AG04450 (cell line): ENCODE measurements at regions not wholly inside any gene's neighbourhood (a gene's known extent, or its start where the extent isn't known, plus 50 kb on each side); places are given as distances from the start of the nearest gene placed in this dataset.

Source experiments
- CTCF ChIA-PET: fragments of 300-600, 350-600 bp; formaldehyde crosslinking; extraction: SDS; loops from one replicate; lab custom pipeline; 2022; ENCODE audit warnings: antibody characterized with exemption, inconsistent platforms; lab: Charles Lee
- POLR2A ChIA-PET: fragments of 350-600 bp; formaldehyde crosslinking; extraction: SDS; loops from one replicate; lab custom pipeline; 2021; ENCODE audit warnings: antibody characterized with exemption, inconsistent platforms; lab: Yijun Ruan, JAX
- DNase-seq: peaks from one replicate; pipeline ENCODE4 v3.0.0-alpha.2; 2011; ENCODE audit warnings: low read depth, low spot score
- H3K27ac ChIP-seq: one replicate; pipeline ENCODE4 v1.5.1; 2012; ENCODE audit warnings: low read depth, low read length, control low read depth
- H3K27me3 ChIP-seq: one replicate; pipeline ENCODE4 v1.6.0; 2012; ENCODE audit warnings: low read length; ENCODE audit not compliant: control insufficient read depth, insufficient read depth
- H3K4me3 ChIP-seq: 2 replicates; pipeline ENCODE4 v1.5.1; 2011; ENCODE audit warnings: mild to moderate bottlenecking, low read depth, low read length, control low read depth
- H3K9me3 ChIP-seq: 2 replicates; pipeline ENCODE4 v1.5.1; 2012; ENCODE audit warnings: low read length; ENCODE audit not compliant: control insufficient read depth, insufficient read depth
- TF ChIP-seq, protein P1 (sequence below): IDR thresholded peaks from 2 replicates; pipeline ENCODE4 v1.5.1; 2011; ENCODE audit warnings: low read depth, low read length, control low read depth, inconsistent platforms

DNA sequence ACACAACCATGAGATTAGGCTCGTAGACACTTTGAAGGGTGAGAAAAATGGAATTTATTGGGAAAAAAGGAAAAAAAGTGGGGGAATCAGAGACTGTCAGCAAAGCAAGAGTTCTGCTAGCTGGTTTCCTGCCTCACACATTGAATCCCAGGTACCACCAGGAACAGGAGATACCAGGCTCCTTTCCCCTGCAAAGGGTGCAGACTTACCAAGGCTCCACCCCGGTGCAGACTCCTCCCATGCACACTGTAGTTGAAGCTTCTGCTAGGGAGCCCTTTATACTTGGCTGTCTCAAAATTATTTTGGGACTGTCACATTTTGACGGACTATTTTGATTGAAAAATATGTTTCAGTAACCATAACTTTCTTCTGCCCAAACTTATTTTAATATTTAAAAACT is 819.9 kb upstream of the GBE1 start:
- ChIA-PET CTCF (no interaction called here), POLR2A (no interaction called here)
- TF ChIP-seq, protein P1, sequence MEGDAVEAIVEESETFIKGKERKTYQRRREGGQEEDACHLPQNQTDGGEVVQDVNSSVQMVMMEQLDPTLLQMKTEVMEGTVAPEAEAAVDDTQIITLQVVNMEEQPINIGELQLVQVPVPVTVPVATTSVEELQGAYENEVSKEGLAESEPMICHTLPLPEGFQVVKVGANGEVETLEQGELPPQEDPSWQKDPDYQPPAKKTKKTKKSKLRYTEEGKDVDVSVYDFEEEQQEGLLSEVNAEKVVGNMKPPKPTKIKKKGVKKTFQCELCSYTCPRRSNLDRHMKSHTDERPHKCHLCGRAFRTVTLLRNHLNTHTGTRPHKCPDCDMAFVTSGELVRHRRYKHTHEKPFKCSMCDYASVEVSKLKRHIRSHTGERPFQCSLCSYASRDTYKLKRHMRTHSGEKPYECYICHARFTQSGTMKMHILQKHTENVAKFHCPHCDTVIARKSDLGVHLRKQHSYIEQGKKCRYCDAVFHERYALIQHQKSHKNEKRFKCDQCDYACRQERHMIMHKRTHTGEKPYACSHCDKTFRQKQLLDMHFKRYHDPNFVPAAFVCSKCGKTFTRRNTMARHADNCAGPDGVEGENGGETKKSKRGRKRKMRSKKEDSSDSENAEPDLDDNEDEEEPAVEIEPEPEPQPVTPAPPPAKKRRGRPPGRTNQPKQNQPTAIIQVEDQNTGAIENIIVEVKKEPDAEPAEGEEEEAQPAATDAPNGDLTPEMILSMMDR = no peak
- peaks cover 16% of the 10 kb centered on the region for H3K9me3 ChIP-seq
- H3K27me3 ChIP-seq = no peaks in the 10 kb centered on the region
- H3K4me3 ChIP-seq = no peak overlapping the region
- no peak for DNase-seq
- H3K27ac ChIP-seq = no peak overlapping the region

DNA sequence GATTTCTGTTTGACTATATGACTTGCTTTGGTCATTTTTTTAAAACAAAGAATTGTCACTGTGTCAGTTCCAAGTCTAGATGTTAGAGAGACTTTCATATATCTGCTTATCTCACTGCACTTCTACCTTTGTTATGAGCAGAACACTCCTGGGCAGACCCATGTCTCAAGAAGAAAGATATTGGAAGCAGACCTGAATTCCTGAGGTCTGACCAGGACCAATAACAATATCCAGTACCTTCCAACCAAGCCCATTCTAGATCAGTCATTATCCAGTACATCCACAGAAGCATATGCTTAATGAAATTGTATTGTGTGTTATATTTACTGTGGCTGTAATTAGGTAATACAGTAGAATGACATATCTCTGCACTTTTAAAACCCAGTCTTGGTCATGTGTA is 811.3 kb upstream of the GBE1 start:
- ChIA-PET CTCF (no interaction called here), POLR2A (no interaction called here)
- TF ChIP-seq, protein P1 = no peak

DNA sequence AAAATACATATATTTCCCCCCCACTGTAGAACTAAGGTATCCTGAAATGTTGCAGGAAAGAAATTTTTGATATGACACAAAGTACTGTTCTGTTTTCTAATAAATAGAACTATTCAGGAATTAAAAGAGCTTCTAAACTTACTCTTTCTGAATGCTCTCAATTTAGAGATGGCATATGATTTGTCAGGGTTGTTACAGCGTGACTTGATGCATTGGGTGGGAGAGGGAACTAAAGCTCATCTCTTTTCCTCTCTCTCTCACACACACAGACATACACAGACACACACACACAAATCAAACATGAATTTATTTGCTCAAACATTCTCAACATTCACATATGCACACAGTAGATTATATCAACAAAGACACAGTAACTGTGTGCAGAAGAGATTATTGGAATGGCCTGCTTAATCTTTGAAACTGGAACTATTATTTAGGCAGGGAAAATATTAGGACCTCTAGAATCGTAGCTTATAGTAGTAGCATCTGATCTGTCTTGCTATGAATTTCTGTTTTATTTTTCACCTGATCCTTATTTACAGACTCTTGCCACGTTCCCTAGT is 807.4 kb upstream of the GBE1 start:
- no peak for DNase-seq
- TF ChIP-seq, protein P1 = no peak
- ChIA-PET POLR2A (no interaction called here), CTCF (no interaction called here)
- Histone ChIP-seq H3K9me3 (peaks cover 15% of the 10 kb centered on the region), H3K27ac (no peak overlapping the region), H3K27me3 (no peaks in the 10 kb centered on the region), H3K4me3 (no peak overlapping the region)

More for the DNA sequence above, 811.3 kb upstream of the GBE1 start:
- Histone ChIP-seq H3K4me3 (no peak overlapping the region), H3K9me3 (peaks cover 9% of the 10 kb centered on the region), H3K27me3 (no peaks in the 10 kb centered on the region), H3K27ac (no peak overlapping the region)
- DNase-seq = no peak

DNA sequence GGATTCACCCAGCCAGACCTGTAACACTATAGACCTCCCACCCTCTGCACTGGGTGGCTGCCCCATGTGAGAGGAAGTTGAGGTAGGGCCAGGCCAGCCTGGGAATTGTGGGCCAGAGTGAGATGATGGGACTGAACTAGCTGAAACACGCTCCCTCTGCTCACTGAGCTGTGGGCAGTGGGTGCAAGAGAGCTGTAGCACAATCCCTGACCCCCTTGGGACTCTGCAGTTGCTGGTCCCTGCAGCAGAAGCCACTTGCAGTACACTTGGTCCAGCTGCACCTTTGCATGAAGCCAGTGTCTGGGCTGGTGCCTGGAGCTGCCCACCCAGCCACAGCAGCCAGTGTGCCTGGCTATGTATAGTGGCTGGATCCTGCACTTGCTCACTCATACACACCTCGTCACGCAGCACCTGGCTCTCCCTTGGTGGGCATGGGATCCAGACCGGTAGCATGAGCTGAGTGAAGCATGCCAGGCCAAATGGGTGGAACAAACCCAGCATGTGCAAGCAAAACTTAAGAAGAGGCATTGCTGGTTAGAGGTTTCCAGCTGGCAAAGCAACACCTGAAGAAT is 805.7 kb upstream of the GBE1 start:
- DNase-seq = no peak
- H3K4me3 ChIP-seq = no peak overlapping the region

DNA sequence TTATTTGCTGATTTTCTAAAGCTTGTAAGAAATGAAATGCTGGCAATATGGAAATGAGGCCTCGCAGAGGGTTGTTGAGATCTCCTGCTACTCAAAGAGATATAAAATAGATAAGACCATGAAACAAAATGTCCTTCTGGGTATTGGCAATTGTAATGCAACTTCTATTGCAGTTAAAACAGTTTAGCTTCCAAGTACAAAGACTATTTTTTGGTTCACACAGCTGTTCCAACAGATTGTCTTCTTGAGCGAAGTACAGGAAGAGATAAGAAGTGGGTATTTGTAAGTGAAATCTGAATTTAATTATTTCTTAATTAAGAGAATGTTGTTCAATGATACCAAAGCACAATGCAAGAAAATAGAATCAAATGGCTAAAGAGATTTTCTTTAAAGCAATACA is 801.5 kb upstream of the GBE1 start:
- POLR2A ChIA-PET = no interaction called here
- Histone ChIP-seq H3K27ac (no peak overlapping the region), H3K9me3 (peaks cover 15% of the 10 kb centered on the region), H3K4me3 (no peak overlapping the region), H3K27me3 (no peaks in the 10 kb centered on the region)
- TF ChIP-seq, protein P1 = no peak
- CTCF ChIA-PET = no interaction called here
- DNase-seq = no peak

More for the DNA sequence above, 805.7 kb upstream of the GBE1 start:
- Histone ChIP-seq H3K9me3 (peaks cover 15% of the 10 kb centered on the region), H3K27ac (no peak overlapping the region), H3K27me3 (no peaks in the 10 kb centered on the region)
- TF ChIP-seq, protein P1 = no peak
- ChIA-PET POLR2A (no interaction called here), CTCF (no interaction called here)
